ENCODE measurements at regions not wholly inside any gene's neighbourhood (a gene's known extent, or its start where the extent isn't known, plus 50 kb on each side); places are given as distances from the start of the nearest gene placed in this dataset.
"Not testable (repeated sequence)": the region's sequence is repeated elsewhere in the genome, so short reads cannot be mapped to it uniquely, and the experiment has no call there.

GRCh38 chr3:110023022-110023421, 685.7 kb upstream of the DPPA4 start:
- TF ChIP-seq CTCF, POLR2A (IDR thresholded peaks at IDR 0.05): not testable (repeated sequence)

Data from uterus (tissue), 2 donors.